ENCODE measurements at regions not wholly inside any gene's neighbourhood (a gene's known extent, or its start where the extent isn't known, plus 50 kb on each side); places are given as distances from the start of the nearest gene placed in this dataset.

DNA sequence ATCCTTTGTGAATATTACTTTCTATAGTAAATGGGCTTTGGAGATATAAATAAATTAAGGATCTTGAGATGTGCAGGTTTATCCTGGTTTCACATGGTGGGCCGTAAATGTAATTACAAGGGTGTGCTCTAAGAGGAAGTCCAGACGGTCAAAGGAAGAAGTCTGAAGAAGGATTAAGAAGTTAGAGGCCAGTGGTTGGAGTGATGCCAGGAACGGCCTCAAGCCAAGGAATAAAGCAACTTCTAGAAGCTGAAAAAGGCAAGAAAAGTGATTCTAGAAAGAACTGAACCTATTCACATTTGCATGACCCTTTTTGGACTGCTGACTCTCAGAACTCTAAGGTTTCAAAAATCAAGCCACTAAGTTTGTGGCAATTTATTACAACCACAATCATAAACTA is 981.3 kb upstream of the ALCAM start:
- DNase-seq, result no peak
- no peak overlapping the region for H3K4me3 Mint-ChIP-seq
- H3K36me3 Mint-ChIP-seq (ENCODE audit: insufficient read depth in 1 of 3, low read depth in 3 of 3), result peaks cover under 1 to 14% (median 2%) of the 10 kb centered on the region in 3 experiments; a peak in 2 of 7 replicates
- H2AFZ ChIP-seq (ENCODE audit: low read length), result no peak overlapping the region
- H3K4ac ChIP-seq (ENCODE audit: low read depth, low read length), result no peak overlapping the region
- no peak overlapping the region for H3K27ac Mint-ChIP-seq
- peaks cover 0 to 4% of the 10 kb centered on the region in 2 experiments; a peak in 3 of 5 replicates for H3K9me3 Mint-ChIP-seq
- H3K9me3 ChIP-seq (ENCODE audit: control insufficient read depth, low read depth, low read length), result no peaks in the 10 kb centered on the region
- no peak overlapping the region for H4K91ac ChIP-seq (ENCODE audit: insufficient read length, low read depth, low read length)
- H2BK5ac ChIP-seq (ENCODE audit: insufficient read length, low read length), result no peak overlapping the region
- H3K14ac ChIP-seq (ENCODE audit: insufficient read depth, low read length), result no peak overlapping the region
- no peak overlapping the region for H3K23ac ChIP-seq (ENCODE audit: insufficient read length, low read depth, low read length)
- H3K27me3 Mint-ChIP-seq (ENCODE audit: low read depth), result no peaks in the 10 kb centered on the region
- H3K27ac ChIP-seq (ENCODE audit: insufficient read length, low read depth, low read length), result no peak overlapping the region
- no peaks in the 10 kb centered on the region for H3K79me2 ChIP-seq (ENCODE audit: insufficient read depth, low read length)
- H4K8ac ChIP-seq (replicated peaks; ENCODE audit: insufficient read length, low read depth, low read length), result no peak overlapping the region
- H3K23me2 ChIP-seq (ENCODE audit: insufficient read length, low read depth, low read length, poor library complexity, severe bottlenecking), result no peaks in the 10 kb centered on the region
- H3K4me2 ChIP-seq (ENCODE audit: insufficient read depth, insufficient read length, low read length), result no peak overlapping the region
- no CpG with 5 or more reads among the region's 3 CpGs for WGBS (ENCODE audit: extremely low coverage, insufficient read length, low lambda C conversion rate)
- no peaks in the 10 kb centered on the region for H3K4me1 ChIP-seq (ENCODE audit: insufficient read depth, low read length)
- no peak overlapping the region for H3K18ac ChIP-seq (ENCODE audit: insufficient read length, low read depth, low read length)
- H2BK12ac ChIP-seq (ENCODE audit: insufficient read length, low read depth, low read length), result no peak overlapping the region
- H4K20me1 ChIP-seq (ENCODE audit: control insufficient read depth, insufficient read depth, insufficient read length), result no peaks in the 10 kb centered on the region
- no peak overlapping the region for H2BK120ac ChIP-seq (ENCODE audit: low read depth, low read length, poor library complexity, severe bottlenecking)
- no peak overlapping the region for H4K5ac ChIP-seq (ENCODE audit: insufficient read length, low read depth, low read length)
- no peak overlapping the region for H3K9ac ChIP-seq (ENCODE audit: extremely low read depth, insufficient read length, low read length)
- H3K79me1 ChIP-seq (ENCODE audit: insufficient read depth, low read depth, low read length, poor library complexity, severe bottlenecking), result no peaks in the 10 kb centered on the region
- TF ChIP-seq, protein P1, sequence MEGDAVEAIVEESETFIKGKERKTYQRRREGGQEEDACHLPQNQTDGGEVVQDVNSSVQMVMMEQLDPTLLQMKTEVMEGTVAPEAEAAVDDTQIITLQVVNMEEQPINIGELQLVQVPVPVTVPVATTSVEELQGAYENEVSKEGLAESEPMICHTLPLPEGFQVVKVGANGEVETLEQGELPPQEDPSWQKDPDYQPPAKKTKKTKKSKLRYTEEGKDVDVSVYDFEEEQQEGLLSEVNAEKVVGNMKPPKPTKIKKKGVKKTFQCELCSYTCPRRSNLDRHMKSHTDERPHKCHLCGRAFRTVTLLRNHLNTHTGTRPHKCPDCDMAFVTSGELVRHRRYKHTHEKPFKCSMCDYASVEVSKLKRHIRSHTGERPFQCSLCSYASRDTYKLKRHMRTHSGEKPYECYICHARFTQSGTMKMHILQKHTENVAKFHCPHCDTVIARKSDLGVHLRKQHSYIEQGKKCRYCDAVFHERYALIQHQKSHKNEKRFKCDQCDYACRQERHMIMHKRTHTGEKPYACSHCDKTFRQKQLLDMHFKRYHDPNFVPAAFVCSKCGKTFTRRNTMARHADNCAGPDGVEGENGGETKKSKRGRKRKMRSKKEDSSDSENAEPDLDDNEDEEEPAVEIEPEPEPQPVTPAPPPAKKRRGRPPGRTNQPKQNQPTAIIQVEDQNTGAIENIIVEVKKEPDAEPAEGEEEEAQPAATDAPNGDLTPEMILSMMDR (conservative IDR thresholded peaks at IDR 0.05), result no peak
- no peak overlapping the region for H3T11ph ChIP-seq (ENCODE audit: low read length)
- H3K56ac ChIP-seq (ENCODE audit: insufficient read length, low read depth, low read length), result no peak overlapping the region
- H2BK20ac ChIP-seq (ENCODE audit: low read depth, low read length, poor library complexity, severe bottlenecking), result no peak overlapping the region
- H2AK5ac ChIP-seq (ENCODE audit: insufficient read length, low read length), result no peak overlapping the region
- H2BK15ac ChIP-seq (ENCODE audit: low read depth, low read length), result no peak overlapping the region
- H3K4me1 Mint-ChIP-seq, result no peaks in the 10 kb centered on the region
- H3K27me3 ChIP-seq (ENCODE audit: insufficient read depth, low read length), result no peaks in the 10 kb centered on the region
